Astrocyte (in vitro differentiated cells and primary cell): ENCODE measurements at regions not wholly inside any gene's neighbourhood (a gene's known extent, or its start where the extent isn't known, plus 50 kb on each side); places are given as distances from the start of the nearest gene placed in this dataset.

ENCODE experiments used
- CTCF ChIP-seq: IDR thresholded peaks from 2 replicates; pipeline ENCODE4 v1.5.1; 2011; ENCODE audit warnings: low read depth, mild to moderate bottlenecking, inconsistent platforms, low read length, moderate library complexity; ENCODE audit not compliant: insufficient read depth
- EZH2 ChIP-seq: IDR thresholded peaks from 2 replicates; pipeline ENCODE4 v1.6.1; 2012; ENCODE audit warnings: mild to moderate bottlenecking, low read length, inconsistent platforms; ENCODE audit not compliant: insufficient read depth

DNA sequence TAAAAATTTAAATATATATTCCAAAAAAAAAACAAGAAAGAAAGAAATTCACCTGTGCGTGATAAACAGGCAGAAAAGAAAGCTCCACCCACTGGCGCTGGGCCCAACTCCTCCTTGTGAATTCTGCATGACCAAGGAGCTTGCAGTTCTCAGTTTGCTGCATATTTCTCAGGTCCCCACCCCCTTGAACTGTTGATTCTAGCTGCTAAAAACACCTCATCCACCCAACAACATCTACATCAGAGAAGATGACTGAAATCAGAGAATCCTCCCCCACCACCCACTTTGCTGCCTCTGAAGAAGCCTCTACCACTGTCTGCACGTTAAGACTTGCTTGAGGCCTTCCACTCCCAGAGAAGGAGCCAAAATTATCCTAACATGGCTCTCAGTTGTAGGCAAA, 104.8 kb downstream of the RGS2 start:
- TF ChIP-seq CTCF (no peak), EZH2 (no peak)
